Loucy (cell line): ENCODE measurements at regions not wholly inside any gene's neighbourhood (a gene's known extent, or its start where the extent isn't known, plus 50 kb on each side); places are given as distances from the start of the nearest gene placed in this dataset.

ENCODE experiments used
- H2AFZ ChIP-seq: fragments of 200-600 bp; sonication (generic); 2 replicates; pipeline ENCODE4 v1.6.0; 2016; ENCODE audit warnings: antibody characterized with exemption, mild to moderate bottlenecking, low read length, moderate library complexity
- H3F3A ChIP-seq: fragments of 200-600 bp; 2 replicates; pipeline ENCODE4 v1.6.0; 2016; ENCODE audit warnings: antibody characterized with exemption, low read depth, mild to moderate bottlenecking
- H3K27me3 ChIP-seq: fragments of 200-600 bp; sonication (generic); 2 replicates; pipeline ENCODE4 v1.6.1; 2014; ENCODE audit warnings: low read length, mild to moderate bottlenecking; ENCODE audit not compliant: insufficient read depth, poor library complexity, severe bottlenecking
- H3K36me3 ChIP-seq: fragments of 200-600 bp; sonication (generic); 2 replicates; pipeline ENCODE4 v1.6.1; 2016; ENCODE audit warnings: low read length; ENCODE audit not compliant: insufficient read depth
- H3K4me1 ChIP-seq: fragments of 200-600 bp; sonication (generic); 2 replicates; pipeline ENCODE4 v1.5.1; 2014; ENCODE audit warnings: low read length, mild to moderate bottlenecking; ENCODE audit not compliant: insufficient read depth, poor library complexity, severe bottlenecking
- H3K4me2 ChIP-seq: fragments of 200-600 bp; sonication (generic); 2 replicates; pipeline ENCODE4 v1.6.0; 2014; ENCODE audit warnings: antibody characterized with exemption, low read length, low read depth, mild to moderate bottlenecking; ENCODE audit not compliant: poor library complexity, severe bottlenecking
- H3K4me3 ChIP-seq: fragments of 200-600 bp; sonication (generic); 2 replicates; pipeline ENCODE4 v1.5.1; 2014; ENCODE audit warnings: low read length, mild to moderate bottlenecking, mixed read lengths; ENCODE audit not compliant: poor library complexity, severe bottlenecking
- H3K79me2 ChIP-seq: fragments of 200-600 bp; sonication (generic); 2 replicates; pipeline ENCODE4 v1.6.1; 2014; ENCODE audit warnings: low read length; ENCODE audit not compliant: insufficient read depth
- H3K9ac ChIP-seq: fragments of 200-600 bp; sonication (generic); 2 replicates; pipeline ENCODE4 v1.6.0; 2014; ENCODE audit warnings: mild to moderate bottlenecking, low read depth, low read length, moderate library complexity; ENCODE audit not compliant: poor library complexity, severe bottlenecking
- H3K9me2 ChIP-seq: fragments of 200-600 bp; sonication (generic); replicated peaks from 2 replicates; pipeline ENCODE4 v1.6.1; 2016; ENCODE audit warnings: low read depth, low read length, mixed read lengths
- H3K9me3 ChIP-seq: fragments of 200-600 bp; sonication (generic); 2 replicates; pipeline ENCODE4 v1.6.1; 2014; ENCODE audit warnings: mild to moderate bottlenecking, antibody characterized with exemption, low read length, low read depth; ENCODE audit not compliant: insufficient read depth
- H4K20me1 ChIP-seq: fragments of 200-600 bp; sonication (generic); 2 replicates; pipeline ENCODE4 v1.6.0; 2014; ENCODE audit warnings: antibody characterized with exemption, low read length, mild to moderate bottlenecking; ENCODE audit not compliant: insufficient read depth, poor library complexity, severe bottlenecking
- EZH2phosphoT487 ChIP-seq: fragments of 200-600 bp; IDR thresholded peaks from 2 replicates; pipeline ENCODE4 v1.6.1; 2018; ENCODE audit warnings: antibody characterized with exemption, mild to moderate bottlenecking, moderate library complexity, borderline replicate concordance
- TF ChIP-seq, protein P1 (sequence below): fragments of 200-600 bp; sonication (generic); conservative IDR thresholded peaks from 2 replicates; pipeline ENCODE4 v1.5.1; 2014; ENCODE audit warnings: mild to moderate bottlenecking, antibody characterized with exemption, low read length

DNA sequence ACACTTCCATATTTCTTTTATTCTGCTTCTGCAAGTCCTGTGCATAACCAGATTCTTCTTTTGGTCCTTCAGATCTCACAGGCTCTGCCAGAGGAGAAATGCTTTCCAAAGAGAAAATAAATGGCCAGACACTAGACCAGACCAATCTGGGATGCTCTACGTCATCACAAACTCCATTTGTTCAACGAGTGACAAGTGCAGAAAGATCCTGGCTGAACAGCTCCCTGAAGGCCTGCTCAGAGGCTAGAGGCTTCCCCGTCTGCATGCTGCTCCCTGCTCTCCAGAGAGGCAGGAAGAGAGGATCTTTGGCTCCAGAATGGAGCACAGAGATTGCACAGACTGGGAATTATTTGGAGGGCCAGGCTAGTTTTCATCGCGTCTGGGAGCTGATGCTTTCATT lies 232.7 kb downstream of the MAF start:
- Histone ChIP-seq H3K9me3 (no peaks in the 10 kb centered on the region), H3K79me2 (no peaks in the 10 kb centered on the region), H3K9me2 (no peaks in the 10 kb centered on the region), H4K20me1 (no peaks in the 10 kb centered on the region), H3K36me3 (no peaks in the 10 kb centered on the region), H3K27me3 (no peaks in the 10 kb centered on the region), H3K4me2 (no peak overlapping the region), H3K9ac (no peak overlapping the region), H3K4me1 (no peaks in the 10 kb centered on the region), H2AFZ (no peak overlapping the region), H3F3A (no peaks in the 10 kb centered on the region), H3K4me3 (no peak overlapping the region)
- TF ChIP-seq EZH2phosphoT487: no peak
- TF ChIP-seq, protein P1, sequence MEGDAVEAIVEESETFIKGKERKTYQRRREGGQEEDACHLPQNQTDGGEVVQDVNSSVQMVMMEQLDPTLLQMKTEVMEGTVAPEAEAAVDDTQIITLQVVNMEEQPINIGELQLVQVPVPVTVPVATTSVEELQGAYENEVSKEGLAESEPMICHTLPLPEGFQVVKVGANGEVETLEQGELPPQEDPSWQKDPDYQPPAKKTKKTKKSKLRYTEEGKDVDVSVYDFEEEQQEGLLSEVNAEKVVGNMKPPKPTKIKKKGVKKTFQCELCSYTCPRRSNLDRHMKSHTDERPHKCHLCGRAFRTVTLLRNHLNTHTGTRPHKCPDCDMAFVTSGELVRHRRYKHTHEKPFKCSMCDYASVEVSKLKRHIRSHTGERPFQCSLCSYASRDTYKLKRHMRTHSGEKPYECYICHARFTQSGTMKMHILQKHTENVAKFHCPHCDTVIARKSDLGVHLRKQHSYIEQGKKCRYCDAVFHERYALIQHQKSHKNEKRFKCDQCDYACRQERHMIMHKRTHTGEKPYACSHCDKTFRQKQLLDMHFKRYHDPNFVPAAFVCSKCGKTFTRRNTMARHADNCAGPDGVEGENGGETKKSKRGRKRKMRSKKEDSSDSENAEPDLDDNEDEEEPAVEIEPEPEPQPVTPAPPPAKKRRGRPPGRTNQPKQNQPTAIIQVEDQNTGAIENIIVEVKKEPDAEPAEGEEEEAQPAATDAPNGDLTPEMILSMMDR: no peak

GRCh38 chr16:79366635-79367034 lies 233.9 kb downstream of the MAF start:
- no peaks in the 10 kb centered on the region for H3K4me1 ChIP-seq
- no peaks in the 10 kb centered on the region for H4K20me1 ChIP-seq
- H3K4me2 ChIP-seq: no peak overlapping the region
- no peaks in the 10 kb centered on the region for H3K79me2 ChIP-seq
- H3K27me3 ChIP-seq: no peaks in the 10 kb centered on the region
- TF ChIP-seq, protein P1: no peak
- H3K9me2 ChIP-seq: no peaks in the 10 kb centered on the region
- H3K4me3 ChIP-seq: no peak overlapping the region
- H3F3A ChIP-seq: no peaks in the 10 kb centered on the region
- H3K9me3 ChIP-seq: no peaks in the 10 kb centered on the region
- H3K9ac ChIP-seq: no peak overlapping the region
- no peaks in the 10 kb centered on the region for H3K36me3 ChIP-seq
- no peak overlapping the region for H2AFZ ChIP-seq

- no peaks in the 10 kb centered on the region for H3K9me2 ChIP-seq
- H3K9me3 ChIP-seq: no peaks in the 10 kb centered on the region
- no peaks in the 10 kb centered on the region for H3K27me3 ChIP-seq
- H3K79me2 ChIP-seq: no peaks in the 10 kb centered on the region
- no peaks in the 10 kb centered on the region for H3K4me1 ChIP-seq
- H3K36me3 ChIP-seq: no peaks in the 10 kb centered on the region
- no peak overlapping the region for H3K9ac ChIP-seq
- no peaks in the 10 kb centered on the region for H3F3A ChIP-seq
- H4K20me1 ChIP-seq: no peaks in the 10 kb centered on the region
- TF ChIP-seq EZH2phosphoT487: no peak
- TF ChIP-seq, protein P1: no peak
- no peak overlapping the region for H2AFZ ChIP-seq
- no peak overlapping the region for H3K4me3 ChIP-seq
- no peak overlapping the region for H3K4me2 ChIP-seq
Observed at GRCh38 chr16:79365702-79366101, 234.8 kb downstream of the MAF start.
